HEK293T (cell line): ENCODE measurements at regions not wholly inside any gene's neighbourhood (a gene's known extent, or its start where the extent isn't known, plus 50 kb on each side); places are given as distances from the start of the nearest gene placed in this dataset.

Experiments used
- ARNT ChIP-seq: fragments of 450-650 bp; IDR thresholded peaks from 2 replicates; pipeline ENCODE4 v1.6.1; 2017; ENCODE audit warnings: mild to moderate bottlenecking
- BHLHE40 ChIP-seq: fragments of 450-650 bp; IDR thresholded peaks from 2 replicates; pipeline ENCODE4 v1.6.1; 2016; ENCODE audit warnings: mild to moderate bottlenecking, moderate library complexity, borderline replicate concordance
- FOXA1 ChIP-seq: fragments of 450-650 bp; IDR thresholded peaks from 2 replicates; pipeline ENCODE4 v1.6.1; 2016; ENCODE audit warnings: mild to moderate bottlenecking
- FOXK2 ChIP-seq: fragments of 450-650 bp; IDR thresholded peaks from 2 replicates; pipeline ENCODE4 v1.6.1; 2016; ENCODE audit warnings: mild to moderate bottlenecking
- FOXM1 ChIP-seq: fragments of 450-650 bp; IDR thresholded peaks from 2 replicates; pipeline ENCODE4 v1.6.1; 2017; ENCODE audit warnings: mild to moderate bottlenecking, borderline replicate concordance
- SP1 ChIP-seq: fragments of 450-650 bp; IDR thresholded peaks from 2 replicates; pipeline ENCODE4 v1.6.1; 2017
- SUZ12 ChIP-seq: fragments of 450-650 bp; IDR thresholded peaks from 2 replicates; pipeline ENCODE4 v1.6.1; 2016; ENCODE audit warnings: mild to moderate bottlenecking
- TARDBP ChIP-seq: fragments of 450-650 bp; IDR thresholded peaks from 2 replicates; pipeline ENCODE4 v1.6.1; 2016
- ZNF384 ChIP-seq: fragments of 450-650 bp; IDR thresholded peaks from 2 replicates; pipeline ENCODE4 v1.6.1; 2016
- TF ChIP-seq, protein P1 (sequence below): fragments of 450-650 bp; IDR thresholded peaks from 2 replicates; pipeline ENCODE4 v1.6.1; 2016

GRCh38 chr2:7278984-7279383, 361.8 kb downstream of the RNF144A start:
- no peak for TF ChIP-seq SP1
- no peak for TF ChIP-seq FOXM1
- TF ChIP-seq FOXA1 = no peak
- no peak for TF ChIP-seq SUZ12
- no peak for TF ChIP-seq ARNT
- TF ChIP-seq FOXK2 = no peak
- no peak for TF ChIP-seq ZNF384
- TF ChIP-seq TARDBP = no peak
- TF ChIP-seq, protein P1, sequence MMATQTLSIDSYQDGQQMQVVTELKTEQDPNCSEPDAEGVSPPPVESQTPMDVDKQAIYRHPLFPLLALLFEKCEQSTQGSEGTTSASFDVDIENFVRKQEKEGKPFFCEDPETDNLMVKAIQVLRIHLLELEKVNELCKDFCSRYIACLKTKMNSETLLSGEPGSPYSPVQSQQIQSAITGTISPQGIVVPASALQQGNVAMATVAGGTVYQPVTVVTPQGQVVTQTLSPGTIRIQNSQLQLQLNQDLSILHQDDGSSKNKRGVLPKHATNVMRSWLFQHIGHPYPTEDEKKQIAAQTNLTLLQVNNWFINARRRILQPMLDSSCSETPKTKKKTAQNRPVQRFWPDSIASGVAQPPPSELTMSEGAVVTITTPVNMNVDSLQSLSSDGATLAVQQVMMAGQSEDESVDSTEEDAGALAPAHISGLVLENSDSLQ = no peak
- no peak for TF ChIP-seq BHLHE40
